Endodermal cell (in vitro differentiated cells): ENCODE measurements at regions not wholly inside any gene's neighbourhood (a gene's known extent, or its start where the extent isn't known, plus 50 kb on each side); places are given as distances from the start of the nearest gene placed in this dataset.

ENCODE experiments used
- DNase-seq: peaks from one replicate; pipeline ENCODE4 v3.0.0-alpha.2; 2017
- H3K27ac ChIP-seq: 2 replicates; pipeline ENCODE4 v1.5.1; 2013; ENCODE audit warnings: mild to moderate bottlenecking, low read depth, low read length, moderate library complexity
- H3K27me3 ChIP-seq: 2 replicates; pipeline ENCODE4 v1.6.1; 2013; ENCODE audit warnings: mild to moderate bottlenecking, low read length, moderate library complexity; ENCODE audit not compliant: insufficient read depth, control insufficient read depth, poor library complexity, severe bottlenecking
- H3K36me3 ChIP-seq: 2 replicates; pipeline ENCODE4 v1.7.0; 2013; ENCODE audit warnings: mild to moderate bottlenecking, low read length, moderate library complexity; ENCODE audit not compliant: control insufficient read depth, insufficient read depth
- H3K4me1 ChIP-seq: one replicate; pipeline ENCODE4 v1.7.0; 2013; ENCODE audit warnings: low read length; ENCODE audit not compliant: control insufficient read depth, insufficient read depth
- H3K4me3 ChIP-seq: 2 replicates; pipeline ENCODE4 v1.5.1; 2013; ENCODE audit warnings: mild to moderate bottlenecking, low read length, moderate library complexity
- H3K9ac ChIP-seq: 2 replicates; pipeline ENCODE4 v1.6.1; 2013; ENCODE audit warnings: mild to moderate bottlenecking, low read length, moderate library complexity; ENCODE audit not compliant: poor library complexity, severe bottlenecking; ENCODE audit errors: extremely low read depth
- H3K9me3 ChIP-seq: 2 replicates; pipeline ENCODE4 v1.6.1; 2013; ENCODE audit warnings: mild to moderate bottlenecking, low read length, moderate library complexity; ENCODE audit not compliant: control insufficient read depth
- H3K27ac Mint-ChIP-seq: 2 replicates; pipeline ENCODE4 v1.8.0; 2020; ENCODE audit warnings: mixed read lengths
- H3K27me3 Mint-ChIP-seq: 2 replicates; pipeline ENCODE4 v1.8.0; 2021; ENCODE audit warnings: mild to moderate bottlenecking, mixed read lengths; ENCODE audit not compliant: insufficient read depth
- H3K36me3 Mint-ChIP-seq: 2 replicates; pipeline ENCODE4 v1.8.0; 2020; ENCODE audit warnings: low read depth, mixed read lengths
- H3K4me1 Mint-ChIP-seq: 2 replicates; pipeline ENCODE4 v1.8.0; 2020; ENCODE audit warnings: mixed read lengths
- H3K4me3 Mint-ChIP-seq: 2 replicates; pipeline ENCODE4 v1.8.0; 2020; ENCODE audit warnings: mild to moderate bottlenecking, moderate library complexity, mixed read lengths
- H3K9me3 Mint-ChIP-seq: 2 replicates; pipeline ENCODE4 v1.8.0; 2020; ENCODE audit warnings: mild to moderate bottlenecking, mixed read lengths
- WGBS, 2 experiments: methylation state at CpG; one replicate each; pipeline versions ENCODE4 v1.1.5 to v1.1.7; 2013; ENCODE audit warnings: missing lambda C conversion rate in 2 of 2, mixed read lengths in 1 of 2; ENCODE audit not compliant: insufficient coverage in 1 of 2, insufficient read length in 1 of 2; 5-methylcytosine and 5-hydroxymethylcytosine counted together
- TF ChIP-seq, protein P1 (sequence below): fragments of 200-600 bp; sonication (generic); conservative IDR thresholded peaks from 2 replicates; pipeline ENCODE4 v1.5.0; 2021; ENCODE audit warnings: antibody characterized with exemption, mild to moderate bottlenecking

DNA sequence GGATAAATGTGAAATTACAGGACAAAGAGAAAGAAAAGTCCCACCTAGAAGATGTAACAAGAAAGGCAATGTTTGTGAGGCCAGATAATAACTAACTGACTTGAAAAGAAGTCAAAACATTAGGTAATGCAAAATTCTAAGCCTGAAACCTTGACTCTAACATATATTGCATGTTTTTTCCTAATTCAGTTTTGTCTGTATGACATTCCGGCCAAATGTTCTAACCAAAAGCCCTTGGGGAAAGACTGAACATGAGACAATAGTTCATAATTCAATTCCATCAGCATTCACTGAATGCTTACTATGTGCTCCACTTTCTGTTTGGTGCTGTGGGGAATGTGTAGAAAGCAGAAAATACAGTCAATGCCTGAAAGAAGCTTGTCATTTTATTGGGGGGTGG, 53.9 kb downstream of the PABIR2 start:
- 100% methylated on average over 1 of the region's 1 CpG; no CpG with 5 or more reads in 1 of the 2 experiments for WGBS, 2 experiments
- H3K27me3 ChIP-seq, result no peaks in the 10 kb centered on the region
- no peaks in the 10 kb centered on the region for H3K36me3 ChIP-seq
- H3K4me1 ChIP-seq, result no peaks in the 10 kb centered on the region
- H3K4me1 Mint-ChIP-seq, result peaks cover 2% of the 10 kb centered on the region
- H3K9me3 ChIP-seq, result no peaks in the 10 kb centered on the region
- H3K36me3 Mint-ChIP-seq, result no peaks in the 10 kb centered on the region
- H3K9me3 Mint-ChIP-seq, result peaks cover 63% of the 10 kb centered on the region
- no peak overlapping the region for H3K27ac Mint-ChIP-seq
- H3K9ac ChIP-seq, result no peak overlapping the region
- DNase-seq, result no peak
- H3K27me3 Mint-ChIP-seq, result no peaks in the 10 kb centered on the region
- no peak overlapping the region for H3K4me3 Mint-ChIP-seq
- no peak overlapping the region for H3K27ac ChIP-seq
- H3K4me3 ChIP-seq, result no peak overlapping the region
- TF ChIP-seq, protein P1, sequence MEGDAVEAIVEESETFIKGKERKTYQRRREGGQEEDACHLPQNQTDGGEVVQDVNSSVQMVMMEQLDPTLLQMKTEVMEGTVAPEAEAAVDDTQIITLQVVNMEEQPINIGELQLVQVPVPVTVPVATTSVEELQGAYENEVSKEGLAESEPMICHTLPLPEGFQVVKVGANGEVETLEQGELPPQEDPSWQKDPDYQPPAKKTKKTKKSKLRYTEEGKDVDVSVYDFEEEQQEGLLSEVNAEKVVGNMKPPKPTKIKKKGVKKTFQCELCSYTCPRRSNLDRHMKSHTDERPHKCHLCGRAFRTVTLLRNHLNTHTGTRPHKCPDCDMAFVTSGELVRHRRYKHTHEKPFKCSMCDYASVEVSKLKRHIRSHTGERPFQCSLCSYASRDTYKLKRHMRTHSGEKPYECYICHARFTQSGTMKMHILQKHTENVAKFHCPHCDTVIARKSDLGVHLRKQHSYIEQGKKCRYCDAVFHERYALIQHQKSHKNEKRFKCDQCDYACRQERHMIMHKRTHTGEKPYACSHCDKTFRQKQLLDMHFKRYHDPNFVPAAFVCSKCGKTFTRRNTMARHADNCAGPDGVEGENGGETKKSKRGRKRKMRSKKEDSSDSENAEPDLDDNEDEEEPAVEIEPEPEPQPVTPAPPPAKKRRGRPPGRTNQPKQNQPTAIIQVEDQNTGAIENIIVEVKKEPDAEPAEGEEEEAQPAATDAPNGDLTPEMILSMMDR, result no peak

DNA sequence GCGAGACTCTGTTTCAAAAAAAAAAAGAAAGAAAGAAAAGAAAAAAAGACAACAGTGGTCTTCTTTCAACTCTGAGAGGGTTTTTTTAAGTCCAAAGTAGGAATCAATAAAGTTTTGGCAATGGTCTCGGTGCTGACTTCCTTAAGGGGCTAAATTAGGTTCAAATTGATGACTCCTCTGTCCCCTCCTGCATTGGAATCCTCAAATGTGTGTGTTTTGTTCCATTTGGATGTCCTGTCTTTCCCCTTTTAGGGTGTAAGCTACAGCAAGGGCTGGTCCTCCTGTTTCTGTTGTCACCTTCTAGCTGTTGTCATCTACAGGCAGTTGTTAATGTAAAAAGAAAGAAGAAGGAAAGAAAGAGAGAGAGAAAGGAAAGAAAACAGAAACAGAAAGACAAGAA, 54.4 kb downstream of the PABIR2 start:
- H3K36me3 Mint-ChIP-seq, result no peaks in the 10 kb centered on the region
- 97% methylated on average over 2 of the region's 2 CpGs; no CpG with 5 or more reads in 1 of the 2 experiments for WGBS, 2 experiments
- H3K27ac Mint-ChIP-seq, result no peak overlapping the region

GRCh38 chrX:134741746-134742145, 55.3 kb downstream of the PABIR2 start:
- Mint-ChIP-seq H3K4me1 (peaks cover 4% of the 10 kb centered on the region), H3K36me3 (no peaks in the 10 kb centered on the region), H3K9me3 (peaks cover 59% of the 10 kb centered on the region), H3K27ac (no peak overlapping the region), H3K4me3 (no peak overlapping the region), H3K27me3 (no peaks in the 10 kb centered on the region)
- H3K4me3 ChIP-seq, result no peak overlapping the region
- WGBS, 2 experiments, result 75% methylated on average over 2 of the region's 2 CpGs; no CpG with 5 or more reads in 1 of the 2 experiments
- DNase-seq, result no peak
- H3K36me3 ChIP-seq, result no peaks in the 10 kb centered on the region
- TF ChIP-seq, protein P1, result no peak
- no peaks in the 10 kb centered on the region for H3K4me1 ChIP-seq
- H3K9ac ChIP-seq, result no peak overlapping the region
- no peaks in the 10 kb centered on the region for H3K9me3 ChIP-seq
- H3K27me3 ChIP-seq, result no peaks in the 10 kb centered on the region
- H3K27ac ChIP-seq, result no peak overlapping the region

More for the DNA sequence above, 54.4 kb downstream of the PABIR2 start:
- Histone ChIP-seq H3K36me3 (no peaks in the 10 kb centered on the region), H3K4me1 (no peaks in the 10 kb centered on the region), H3K27me3 (no peaks in the 10 kb centered on the region), H3K9ac (no peak overlapping the region), H3K27ac (no peak overlapping the region), H3K4me3 (no peak overlapping the region), H3K9me3 (no peaks in the 10 kb centered on the region)
- Mint-ChIP-seq H3K27me3 (no peaks in the 10 kb centered on the region), H3K4me1 (peaks cover 4% of the 10 kb centered on the region), H3K9me3 (peaks cover 65% of the 10 kb centered on the region), H3K4me3 (no peak overlapping the region)
- TF ChIP-seq, protein P1, result no peak
- no peak for DNase-seq
